ENCODE measurements at regions not wholly inside any gene's neighbourhood (a gene's known extent, or its start where the extent isn't known, plus 50 kb on each side); places are given as distances from the start of the nearest gene placed in this dataset.

DNA sequence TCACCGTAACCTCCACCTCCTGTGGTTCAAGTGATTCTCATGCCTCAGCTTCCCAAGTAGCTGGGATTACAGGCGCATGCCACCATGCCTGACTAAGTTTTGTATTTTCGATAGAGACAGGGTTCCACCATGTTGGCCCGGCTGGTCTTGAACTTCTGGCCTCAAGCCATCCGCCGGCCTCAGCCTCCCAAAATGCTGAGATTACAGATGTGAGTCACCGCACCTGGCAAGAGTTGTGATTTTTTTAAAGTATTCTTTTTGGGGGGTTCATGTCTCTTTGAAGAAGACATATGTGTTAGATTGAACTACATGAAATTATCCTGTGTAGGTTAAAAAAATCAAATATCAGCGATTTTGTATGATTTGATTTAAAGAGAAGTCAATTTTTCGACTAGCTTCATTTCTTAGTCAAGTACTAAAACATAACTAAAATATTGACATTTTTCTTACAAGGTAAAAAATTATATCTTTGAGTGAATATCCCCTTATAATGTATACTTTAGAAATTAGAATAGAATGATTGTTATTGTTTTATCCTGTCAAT is 60.3 kb upstream of the ANTXR2 start:
- ATAC-seq (ENCODE audit: poor library complexity) (no peak), DNase-seq (no peak)
- Mint-ChIP-seq H3K4me3 (no peak overlapping the region), H3K9me3 (no peaks in the 10 kb centered on the region), H3K4me1 (ENCODE audit: low read depth) (peaks cover 26% of the 10 kb centered on the region), H3K27me3 (no peaks in the 10 kb centered on the region), H3K27ac (no peak overlapping the region), H3K36me3 (ENCODE audit: low read depth) (no peaks in the 10 kb centered on the region)
- Histone ChIP-seq H3K9me3 (ENCODE audit: control insufficient read depth in 1 of 2, insufficient read depth in 1 of 2, low read length in 2 of 2) (no peaks in the 10 kb centered on the region), H3K27ac (ENCODE audit: low read depth in 1 of 2, low read length in 2 of 2) (no peak overlapping the region), H3K4me1 (ENCODE audit: insufficient read depth, low read length) (peaks cover 2% of the 10 kb centered on the region), H3K4me3 (ENCODE audit: low read length) (no peak overlapping the region), H3K36me3 (ENCODE audit: insufficient read depth, low read length) (no peaks in the 10 kb centered on the region), H3K27me3 (ENCODE audit: control insufficient read depth in 1 of 2, insufficient read depth in 2 of 2, low read length in 2 of 2) (no peaks in the 10 kb centered on the region)
- intact Hi-C loops (cut with DNase I, micrococcal nuclease), result no loop called here
- TF ChIP-seq, protein P1, sequence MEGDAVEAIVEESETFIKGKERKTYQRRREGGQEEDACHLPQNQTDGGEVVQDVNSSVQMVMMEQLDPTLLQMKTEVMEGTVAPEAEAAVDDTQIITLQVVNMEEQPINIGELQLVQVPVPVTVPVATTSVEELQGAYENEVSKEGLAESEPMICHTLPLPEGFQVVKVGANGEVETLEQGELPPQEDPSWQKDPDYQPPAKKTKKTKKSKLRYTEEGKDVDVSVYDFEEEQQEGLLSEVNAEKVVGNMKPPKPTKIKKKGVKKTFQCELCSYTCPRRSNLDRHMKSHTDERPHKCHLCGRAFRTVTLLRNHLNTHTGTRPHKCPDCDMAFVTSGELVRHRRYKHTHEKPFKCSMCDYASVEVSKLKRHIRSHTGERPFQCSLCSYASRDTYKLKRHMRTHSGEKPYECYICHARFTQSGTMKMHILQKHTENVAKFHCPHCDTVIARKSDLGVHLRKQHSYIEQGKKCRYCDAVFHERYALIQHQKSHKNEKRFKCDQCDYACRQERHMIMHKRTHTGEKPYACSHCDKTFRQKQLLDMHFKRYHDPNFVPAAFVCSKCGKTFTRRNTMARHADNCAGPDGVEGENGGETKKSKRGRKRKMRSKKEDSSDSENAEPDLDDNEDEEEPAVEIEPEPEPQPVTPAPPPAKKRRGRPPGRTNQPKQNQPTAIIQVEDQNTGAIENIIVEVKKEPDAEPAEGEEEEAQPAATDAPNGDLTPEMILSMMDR (IDR thresholded peaks at IDR 0.05), result no peak
- POLR2A ChIA-PET, result no interaction called here
- CTCF ChIA-PET, result no interaction called here

DNA sequence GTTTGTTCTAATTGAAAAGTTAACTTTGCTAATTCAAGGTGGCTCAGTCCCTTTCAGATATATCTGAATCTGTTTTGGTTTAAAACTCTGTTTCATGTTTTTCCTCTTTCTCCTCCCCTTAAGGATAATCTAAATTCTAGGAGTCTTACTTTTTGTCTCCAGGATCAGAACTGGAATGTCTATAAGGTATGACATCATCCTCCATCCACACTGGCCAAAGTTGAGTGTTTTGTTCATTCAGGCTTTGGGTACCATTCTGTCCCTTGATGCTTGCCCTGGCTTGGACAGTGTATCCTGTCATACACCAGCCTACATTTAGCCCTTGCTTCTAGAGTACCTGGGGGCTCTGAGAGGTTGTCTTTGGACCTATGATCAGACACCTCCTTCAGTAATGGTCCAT is 56.8 kb upstream of the ANTXR2 start:
- TF ChIP-seq, protein P1 (IDR thresholded peaks at IDR 0.05), result no peak
- no peaks in the 10 kb centered on the region for H3K27me3 Mint-ChIP-seq
- intact Hi-C loops (cut with DNase I, micrococcal nuclease), result loop anchor here in 1 of 2 experiments (5.0 kb wide), 2 partner anchors 57 to 73 kb away; partner anchors contain the start of gene ANTXR2
- peaks cover 50% of the 10 kb centered on the region for H3K4me1 Mint-ChIP-seq (ENCODE audit: low read depth)
- H3K9me3 Mint-ChIP-seq, result no peaks in the 10 kb centered on the region
- no peaks in the 10 kb centered on the region for H3K36me3 ChIP-seq (ENCODE audit: insufficient read depth, low read length)
- no peak overlapping the region for H3K4me3 ChIP-seq (ENCODE audit: low read length)
- no peak overlapping the region for H3K4me3 Mint-ChIP-seq
- CTCF ChIA-PET, result interaction anchor here (1.4 to 5.6 kb wide), 2 partner anchors 23 to 54 kb away, joined by 3 to 53 read pairs; no protein-coding TSS in a partner anchor
- no peaks in the 10 kb centered on the region for H3K27me3 ChIP-seq (ENCODE audit: control insufficient read depth in 1 of 2, insufficient read depth in 2 of 2, low read length in 2 of 2)
- no peak for ATAC-seq (ENCODE audit: poor library complexity)
- DNase-seq, result no peak
- H3K27ac Mint-ChIP-seq, result no peak overlapping the region
- H3K27ac ChIP-seq (ENCODE audit: low read depth in 1 of 2, low read length in 2 of 2), result no peak overlapping the region
- no peaks in the 10 kb centered on the region for H3K9me3 ChIP-seq (ENCODE audit: control insufficient read depth in 1 of 2, insufficient read depth in 1 of 2, low read length in 2 of 2)
- peaks cover 26% of the 10 kb centered on the region for H3K4me1 ChIP-seq (ENCODE audit: insufficient read depth, low read length)
- POLR2A ChIA-PET, result interaction anchor here (0.7 to 2.4 kb wide), 2 partner anchors 9 to 42 kb away, joined by 3 to 15 read pairs; no protein-coding TSS in a partner anchor
- H3K36me3 Mint-ChIP-seq (ENCODE audit: low read depth), result no peaks in the 10 kb centered on the region

DNA sequence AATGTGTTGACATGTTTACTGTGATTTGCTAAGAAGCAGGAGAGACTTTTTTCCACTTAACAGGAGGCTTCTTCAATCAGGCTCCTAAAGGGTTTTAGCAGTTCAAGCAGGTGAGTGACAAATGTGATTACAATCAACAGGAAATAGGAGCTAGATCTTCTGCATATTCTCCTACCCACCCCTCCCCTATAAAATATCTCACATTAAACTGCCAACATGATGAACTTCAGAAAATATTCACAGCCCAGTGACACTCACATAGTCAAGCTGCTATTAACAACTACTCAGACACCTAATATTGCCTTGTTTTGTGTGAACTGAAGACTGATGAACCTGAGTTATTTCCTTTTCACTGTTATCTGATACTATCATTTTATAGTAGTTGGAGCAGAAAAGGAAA is 55.9 kb upstream of the ANTXR2 start:
- POLR2A ChIA-PET, result interaction anchor here (0.7 to 5.0 kb wide), 5 partner anchors 10 to 56 kb away, joined by 3 to 92 read pairs (median 6); partner anchors contain the start of gene ANTXR2
- DNase-seq (peak in 3 of 14 experiments; percentile 17 to 40 (median 23)), ATAC-seq (ENCODE audit: poor library complexity) (no peak)
- Histone ChIP-seq H3K36me3 (ENCODE audit: insufficient read depth, low read length) (no peaks in the 10 kb centered on the region), H3K27ac (ENCODE audit: low read depth in 1 of 2, low read length in 2 of 2) (no peak overlapping the region), H3K9me3 (ENCODE audit: control insufficient read depth in 1 of 2, insufficient read depth in 1 of 2, low read length in 2 of 2) (no peaks in the 10 kb centered on the region), H3K4me1 (ENCODE audit: insufficient read depth, low read length) (peaks cover 26% of the 10 kb centered on the region), H3K27me3 (ENCODE audit: control insufficient read depth in 1 of 2, insufficient read depth in 2 of 2, low read length in 2 of 2) (no peaks in the 10 kb centered on the region), H3K4me3 (ENCODE audit: low read length) (no peak overlapping the region)
- no peaks in the 10 kb centered on the region for H3K36me3 Mint-ChIP-seq (ENCODE audit: low read depth)
- no peaks in the 10 kb centered on the region for H3K27me3 Mint-ChIP-seq
- CTCF ChIA-PET, result interaction anchor here (0.9 to 5.6 kb wide), 4 partner anchors 8 to 74 kb away, joined by 3 to 53 read pairs (median 3); partner anchors contain the start of gene ANTXR2
- no peaks in the 10 kb centered on the region for H3K9me3 Mint-ChIP-seq
- no peak overlapping the region for H3K4me3 Mint-ChIP-seq
- peaks cover 54% of the 10 kb centered on the region for H3K4me1 Mint-ChIP-seq (ENCODE audit: low read depth)
- TF ChIP-seq, protein P1 (IDR thresholded peaks at IDR 0.05), result no peak
- H3K27ac Mint-ChIP-seq, result peak overlapping the region; percentile 6
- intact Hi-C loops (cut with DNase I, micrococcal nuclease), result loop anchor here in 1 of 2 experiments (5.0 kb wide), 2 partner anchors 57 to 73 kb away; partner anchors contain the start of gene ANTXR2

Data from CD4-positive, alpha-beta T cell (primary cell).